HEK293T (cell line): ENCODE measurements at regions not wholly inside any gene's neighbourhood (a gene's known extent, or its start where the extent isn't known, plus 50 kb on each side); places are given as distances from the start of the nearest gene placed in this dataset.

Experiments used
- CTCF ChIA-PET: fragments of 350-600 bp; formaldehyde crosslinking; extraction: SDS; loops from one replicate; lab custom pipeline; 2021; ENCODE audit warnings: antibody characterized with exemption, inconsistent platforms; lab: Yijun Ruan, JAX
- POLR2A ChIA-PET: fragments of 350-600 bp; formaldehyde crosslinking; extraction: SDS; loops from one replicate; lab custom pipeline; 2020; ENCODE audit warnings: antibody characterized with exemption, inconsistent platforms; lab: Yijun Ruan, JAX
- DNase-seq: peaks from one replicate; pipeline ENCODE4 v3.0.0; 2012; ENCODE audit warnings: mixed read lengths; ENCODE audit errors: extremely low spot score
- ARNT ChIP-seq: fragments of 450-650 bp; IDR thresholded peaks from 2 replicates; pipeline ENCODE4 v1.6.1; 2017; ENCODE audit warnings: mild to moderate bottlenecking
- BHLHE40 ChIP-seq: fragments of 450-650 bp; IDR thresholded peaks from 2 replicates; pipeline ENCODE4 v1.6.1; 2016; ENCODE audit warnings: mild to moderate bottlenecking, moderate library complexity, borderline replicate concordance
- CTBP1 ChIP-seq: fragments of 450-650 bp; IDR thresholded peaks from 2 replicates; pipeline ENCODE4 v1.6.1; 2016; ENCODE audit warnings: borderline replicate concordance
- ELF4 ChIP-seq: fragments of 450-650 bp; IDR thresholded peaks from 2 replicates; pipeline ENCODE4 v1.6.1; 2017; ENCODE audit warnings: antibody characterized with exemption
- FOXA1 ChIP-seq: fragments of 450-650 bp; IDR thresholded peaks from 2 replicates; pipeline ENCODE4 v1.6.1; 2016; ENCODE audit warnings: mild to moderate bottlenecking
- FOXK2 ChIP-seq: fragments of 450-650 bp; IDR thresholded peaks from 2 replicates; pipeline ENCODE4 v1.6.1; 2016; ENCODE audit warnings: mild to moderate bottlenecking
- FOXM1 ChIP-seq: fragments of 450-650 bp; IDR thresholded peaks from 2 replicates; pipeline ENCODE4 v1.6.1; 2017; ENCODE audit warnings: mild to moderate bottlenecking, borderline replicate concordance
- HDGF ChIP-seq: fragments of 450-650 bp; IDR thresholded peaks from 2 replicates; pipeline ENCODE4 v1.6.1; 2017; ENCODE audit warnings: antibody characterized with exemption, borderline replicate concordance
- L3MBTL2 ChIP-seq: fragments of 450-650 bp; conservative IDR thresholded peaks from 2 replicates; pipeline ENCODE4 v1.6.1; 2016; ENCODE audit warnings: mild to moderate bottlenecking
- LEF1 ChIP-seq: fragments of 450-650 bp; IDR thresholded peaks from 2 replicates; pipeline ENCODE4 v1.6.1; 2017; ENCODE audit warnings: mild to moderate bottlenecking, borderline replicate concordance
- NFRKB ChIP-seq: fragments of 450-650 bp; IDR thresholded peaks from 2 replicates; pipeline ENCODE4 v1.6.1; 2016; ENCODE audit warnings: mild to moderate bottlenecking, moderate library complexity
- PKNOX1 ChIP-seq: fragments of 450-650 bp; IDR thresholded peaks from 2 replicates; pipeline ENCODE4 v1.6.1; 2016
- SP1 ChIP-seq: fragments of 450-650 bp; IDR thresholded peaks from 2 replicates; pipeline ENCODE4 v1.6.1; 2017
- SUZ12 ChIP-seq: fragments of 450-650 bp; IDR thresholded peaks from 2 replicates; pipeline ENCODE4 v1.6.1; 2016; ENCODE audit warnings: mild to moderate bottlenecking
- TARDBP ChIP-seq: fragments of 450-650 bp; IDR thresholded peaks from 2 replicates; pipeline ENCODE4 v1.6.1; 2016
- ZNF384 ChIP-seq: fragments of 450-650 bp; IDR thresholded peaks from 2 replicates; pipeline ENCODE4 v1.6.1; 2016

- CTCF ChIA-PET = no interaction called here
Observed at GRCh38 chr11:130999086-130999485, 82.8 kb upstream of the SNX19 start.

GRCh38 chr11:130999992-131000770, 83.9 kb upstream of the SNX19 start:
- no peak for DNase-seq
- TF ChIP-seq LEF1 (no peak), NFRKB (no peak), SUZ12 (no peak), ZNF384 (no peak), SP1 (no peak), CTBP1 (no peak), FOXK2 (no peak), ARNT (no peak), TARDBP (no peak)
- ChIA-PET POLR2A (no interaction called here), CTCF (no interaction called here)

More at GRCh38 chr11:130999086-130999485, 82.8 kb upstream of the SNX19 start:
- POLR2A ChIA-PET = no interaction called here
- TF ChIP-seq ARNT (no peak), LEF1 (no peak), HDGF (no peak), FOXM1 (no peak), ZNF384 (no peak)
- no peak for DNase-seq

DNA sequence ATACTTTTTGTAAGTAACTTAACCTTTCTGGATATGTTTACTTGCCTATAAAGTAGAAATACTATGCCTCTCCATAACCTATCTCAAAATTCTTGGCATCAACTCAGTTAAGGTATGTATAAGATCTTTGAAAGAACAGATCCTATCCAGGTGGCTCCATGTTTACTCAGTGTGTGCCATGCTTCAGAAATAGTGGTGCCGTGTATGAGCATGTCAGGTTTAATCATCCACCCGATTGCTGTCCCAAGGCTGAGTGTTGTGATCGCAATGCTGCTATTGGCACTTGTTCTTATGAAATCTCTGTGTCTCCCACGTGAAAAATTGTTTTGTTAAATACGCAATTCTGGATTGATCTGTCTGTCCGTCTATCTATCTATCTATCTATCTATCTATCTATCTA, 85.9 kb upstream of the SNX19 start:
- TF ChIP-seq BHLHE40 = no peak
- no peak for TF ChIP-seq FOXA1
- no peak for DNase-seq
- CTCF ChIA-PET = no interaction called here
- POLR2A ChIA-PET = no interaction called here

GRCh38 chr11:131005829-131006228, 89.5 kb upstream of the SNX19 start:
- CTCF ChIA-PET = no interaction called here
- DNase-seq = no peak
- TF ChIP-seq L3MBTL2 (no peak), PKNOX1 (no peak), ZNF384 (no peak), BHLHE40 (no peak), SUZ12 (no peak), CTBP1 (no peak), FOXM1 (no peak), SP1 (no peak), ELF4 (no peak), ARNT (no peak), HDGF (no peak), TARDBP (no peak), NFRKB (no peak), FOXA1 (no peak), FOXK2 (no peak), LEF1 (no peak)
- POLR2A ChIA-PET = no interaction called here

DNA sequence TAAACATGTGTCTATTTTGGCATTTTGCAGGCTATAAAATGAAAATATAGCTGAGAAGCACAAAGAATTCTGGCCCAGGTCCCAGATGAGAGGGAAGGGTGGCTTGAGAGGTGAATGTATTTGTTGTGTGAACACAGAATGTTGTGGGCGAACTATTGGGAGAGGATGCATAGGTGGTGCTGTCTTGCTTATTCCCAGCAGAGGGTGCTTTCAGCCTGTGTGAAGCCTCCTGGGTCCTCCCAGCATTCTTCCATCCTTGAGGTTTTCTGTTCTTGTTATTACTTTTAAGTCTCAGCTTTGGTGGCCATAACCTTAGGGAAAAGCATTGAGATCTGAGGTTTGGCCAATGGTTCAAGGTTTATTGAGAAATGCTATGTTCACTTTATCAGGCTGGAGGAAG, 108.7 kb upstream of the SNX19 start:
- CTCF ChIA-PET = interaction anchor here (0.6 kb wide), 1 partner anchor 222 kb away, joined by 4 read pairs; no protein-coding TSS in a partner anchor
- DNase-seq = peak; percentile 16
- TF ChIP-seq SP1 = no peak
- no peak for TF ChIP-seq TARDBP
- POLR2A ChIA-PET = no interaction called here

- POLR2A ChIA-PET = no interaction called here
- TF ChIP-seq SUZ12 (no peak), LEF1 (no peak), TARDBP (no peak), HDGF (no peak), FOXK2 (no peak), L3MBTL2 (no peak), ELF4 (no peak), PKNOX1 (no peak)
- CTCF ChIA-PET = interaction anchor here (0.6 kb wide), 1 partner anchor 221 kb away, joined by 4 read pairs; no protein-coding TSS in a partner anchor
- DNase-seq = no peak
Observed at GRCh38 chr11:131025421-131026125, 109.3 kb upstream of the SNX19 start.

DNA sequence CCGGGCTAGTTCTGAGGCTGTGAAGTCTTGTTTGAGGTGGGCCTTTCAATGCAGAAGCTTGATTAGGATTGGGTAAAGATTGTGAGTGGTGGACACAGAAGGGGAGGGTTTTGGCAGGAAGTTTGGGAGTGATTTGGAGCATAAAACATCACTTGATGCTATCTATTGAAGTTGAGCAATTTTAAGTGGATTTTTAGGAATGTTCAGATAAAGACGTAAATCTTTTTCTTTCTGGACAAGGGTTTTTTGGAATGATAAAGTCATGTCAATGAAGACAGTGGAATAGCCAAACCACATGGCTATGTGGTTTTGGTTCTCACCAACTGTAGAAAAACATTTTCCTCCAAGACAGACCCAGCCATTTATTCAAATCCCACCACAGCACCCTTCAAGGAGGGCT, 111.2 kb upstream of the SNX19 start:
- TF ChIP-seq SP1 = no peak
- no peak for TF ChIP-seq SUZ12
- no peak for TF ChIP-seq PKNOX1
- TF ChIP-seq FOXA1 = no peak
- no peak for TF ChIP-seq TARDBP
- no peak for TF ChIP-seq NFRKB
- TF ChIP-seq HDGF = no peak
- TF ChIP-seq L3MBTL2 = no peak
- no peak for TF ChIP-seq ELF4
- TF ChIP-seq LEF1 = no peak
- TF ChIP-seq BHLHE40 = no peak
- no peak for TF ChIP-seq ZNF384
- TF ChIP-seq CTBP1 = no peak
- no peak for TF ChIP-seq ARNT
- TF ChIP-seq FOXK2 = no peak
- TF ChIP-seq FOXM1 = no peak
- ChIA-PET POLR2A (no interaction called here), CTCF (no interaction called here)
- no peak for DNase-seq
